ENCODE measurements at regions not wholly inside any gene's neighbourhood (a gene's known extent, or its start where the extent isn't known, plus 50 kb on each side); places are given as distances from the start of the nearest gene placed in this dataset.

DNA sequence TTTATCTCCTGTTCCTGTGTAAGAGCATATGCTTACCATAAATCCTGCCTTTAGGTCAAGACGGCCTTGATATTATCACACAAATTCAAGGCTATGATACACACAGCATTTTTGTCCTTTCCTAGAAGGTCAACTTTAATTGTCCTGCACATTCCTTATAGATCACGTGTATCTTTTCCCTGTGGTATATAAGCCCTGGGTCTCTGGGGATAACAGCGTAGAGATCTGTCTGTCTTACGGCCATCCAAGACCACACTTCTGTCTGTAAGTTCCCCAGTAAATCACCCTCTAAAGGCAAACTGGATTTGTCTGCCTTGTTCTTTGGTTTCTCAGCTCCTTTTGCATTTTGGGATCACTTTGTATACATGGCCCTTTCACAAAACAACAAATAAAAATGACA lies 69.5 kb upstream of the TCL1B start:
- in situ Hi-C loops (cut with MboI): no loop called here
- no peak for FAIRE-seq
- 72% methylated on average over 4 of the region's 4 CpGs for WGBS (ENCODE audit: insufficient coverage, insufficient replicate concordance, low lambda C conversion rate, missing lambda C conversion rate)
- intact Hi-C loops (cut with micrococcal nuclease; ENCODE audit: unreplicated experiment): no loop called here
- H3K4me2 ChIP-seq (ENCODE audit: control insufficient read depth, insufficient read depth): no peak overlapping the region
- no peak overlapping the region for H3K27ac ChIP-seq (ENCODE audit: control insufficient read depth, insufficient read depth)
- H4K20me1 ChIP-seq (ENCODE audit: control insufficient read depth, insufficient read depth): no peaks in the 10 kb centered on the region
- H3K79me2 ChIP-seq (ENCODE audit: control insufficient read depth, insufficient read depth, low read length): no peaks in the 10 kb centered on the region
- no peak overlapping the region for H2AFZ ChIP-seq (ENCODE audit: control insufficient read depth, low read depth, low read length)
- ChIA-PET POLR2A (no interaction called here), CTCF (interaction anchor here (10.4 kb wide), 1 partner anchor 65 kb away, joined by 145 read pairs; the partner anchor contains the start of gene TCL1B), RAD21 (ENCODE audit: unreplicated experiment) (no interaction called here), SMC1A (ENCODE audit: uncharacterized antibody, unreplicated experiment) (interaction anchor here (2.0 kb wide), 1 partner anchor 67 kb away, joined by 8 read pairs; no protein-coding TSS in a partner anchor)
- no peaks in the 10 kb centered on the region for H3K4me1 ChIP-seq (ENCODE audit: control insufficient read depth, insufficient read depth, low read length)
- BruUV-seq (replicated peaks): no TSS peak
- H3K36me3 ChIP-seq (ENCODE audit: control insufficient read depth in 2 of 2, insufficient read depth in 2 of 2, low read length in 1 of 2): no peaks in the 10 kb centered on the region
- no peaks in the 10 kb centered on the region for H3K27me3 ChIP-seq (replicated peaks in 1 of 2; ENCODE audit: control insufficient read depth in 2 of 2, insufficient read depth in 2 of 2, low read length in 1 of 2)
- DNase-seq (ENCODE audit: low read depth, low spot score): no peak
- H3K4me3 ChIP-seq: no peak overlapping the region
- TF ChIP-seq CREB1 (IDR thresholded peaks at IDR 0.05; ENCODE audit: low read depth) (no peak), ZNF274 (IDR thresholded peaks at IDR 0.05; ENCODE audit: insufficient read depth, insufficient read length) (no peak), CREM (IDR thresholded peaks at IDR 0.05; ENCODE audit: low read depth) (no peak), BHLHE40 (IDR thresholded peaks at IDR 0.05; ENCODE audit: borderline replicate concordance in 1 of 2, low read depth in 2 of 2, low read length in 1 of 2) (no peak), PBX3 (IDR thresholded peaks at IDR 0.05; ENCODE audit: insufficient replicate concordance, low read depth, low read length) (no peak), HDGF (IDR thresholded peaks at IDR 0.05) (no peak), CHD4 (IDR thresholded peaks at IDR 0.05) (no peak), NR2F1 (conservative IDR thresholded peaks at IDR 0.05) (no peak), NBN (IDR thresholded peaks at IDR 0.05) (no peak), EGR1 (IDR thresholded peaks at IDR 0.05; ENCODE audit: borderline replicate concordance in 1 of 2, low read depth in 2 of 2, low read length in 2 of 2) (no peak), USF1 (IDR thresholded peaks at IDR 0.05; ENCODE audit: borderline replicate concordance, extremely low read length, insufficient read depth, low read depth, low read length) (no peak), E2F8 (IDR thresholded peaks at IDR 0.05; ENCODE audit: low read depth, partially characterized antibody) (no peak), RCOR1 (conservative IDR thresholded peaks at IDR 0.05; ENCODE audit: low read depth, low read length) (no peak), ZSCAN29 (IDR thresholded peaks at IDR 0.05) (no peak), HCFC1 (IDR thresholded peaks at IDR 0.05; ENCODE audit: low read length) (no peak), NRF1 (conservative IDR thresholded peaks at IDR 0.05; ENCODE audit: low read depth, low read length) (no peak)
- TF ChIP-seq, protein P1, sequence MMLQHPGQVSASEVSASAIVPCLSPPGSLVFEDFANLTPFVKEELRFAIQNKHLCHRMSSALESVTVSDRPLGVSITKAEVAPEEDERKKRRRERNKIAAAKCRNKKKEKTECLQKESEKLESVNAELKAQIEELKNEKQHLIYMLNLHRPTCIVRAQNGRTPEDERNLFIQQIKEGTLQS (IDR thresholded peaks at IDR 0.05; ENCODE audit: borderline replicate concordance, extremely low read depth, low read depth, low read length): no peak
- TF ChIP-seq, protein P2, sequence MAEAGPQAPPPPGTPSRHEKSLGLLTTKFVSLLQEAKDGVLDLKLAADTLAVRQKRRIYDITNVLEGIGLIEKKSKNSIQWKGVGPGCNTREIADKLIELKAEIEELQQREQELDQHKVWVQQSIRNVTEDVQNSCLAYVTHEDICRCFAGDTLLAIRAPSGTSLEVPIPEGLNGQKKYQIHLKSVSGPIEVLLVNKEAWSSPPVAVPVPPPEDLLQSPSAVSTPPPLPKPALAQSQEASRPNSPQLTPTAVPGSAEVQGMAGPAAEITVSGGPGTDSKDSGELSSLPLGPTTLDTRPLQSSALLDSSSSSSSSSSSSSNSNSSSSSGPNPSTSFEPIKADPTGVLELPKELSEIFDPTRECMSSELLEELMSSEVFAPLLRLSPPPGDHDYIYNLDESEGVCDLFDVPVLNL (IDR thresholded peaks at IDR 0.05; ENCODE audit: low read depth, low read length): no peak
- H3K9me3 ChIP-seq (replicated peaks; ENCODE audit: control insufficient read depth, insufficient read depth, low read length): no peaks in the 10 kb centered on the region
- no peak for ATAC-seq
- H3K9ac ChIP-seq (ENCODE audit: control insufficient read depth, insufficient read depth, low read length): no peak overlapping the region

Data from GM12878 (cell line).